HepG2 (cell line): ENCODE measurements at regions not wholly inside any gene's neighbourhood (a gene's known extent, or its start where the extent isn't known, plus 50 kb on each side); places are given as distances from the start of the nearest gene placed in this dataset.

Experiments
- ATAC-seq: fragments of 200-7000 bp; cut with Tn5 transposase; 3 replicates; pipeline ENCODE4 v1.9.1; 2020; ENCODE audit warnings: mild to moderate bottlenecking, moderate library complexity
- BruUV-seq: library from RNA; stranded (reverse); fragments of 400-500 nt; replicated peaks from 2 replicates; lab custom pipeline; 2021; lab: Mats Ljungman, UMichigan
- CTCF ChIA-PET: fragments of 300-600 bp; formaldehyde crosslinking; extraction: SDS; loops from one replicate; lab custom pipeline; 2021; ENCODE audit warnings: low total read pairs, inconsistent platforms, low intra/inter-chr PET ratio; lab: Yijun Ruan, JAX
- POLR2A ChIA-PET: fragments of 350-600 bp; sonication (Branson Sonifier 250); formaldehyde crosslinking; loops from one replicate; lab custom pipeline; 2020; ENCODE audit warnings: antibody characterized with exemption, inconsistent platforms; lab: Yijun Ruan, JAX
- DNase-seq: peaks from one replicate; pipeline ENCODE4 v3.0.0-alpha.2; 2015; ENCODE audit warnings: low spot score
- FAIRE-seq: peaks from 3 replicates; lab custom pipeline; 2011; peaks lifted over from hg19 to GRCh38; lab: Jason Lieb, UNC
- H2AFZ ChIP-seq: one replicate; pipeline ENCODE4 v1.6.1; 2011; ENCODE audit warnings: low read length, inconsistent platforms
- H3K27ac ChIP-seq: fragments of 300-600 bp; 3 replicates; pipeline ENCODE4 v1.8.0; 2011; ENCODE audit warnings: mixed run types, mild to moderate bottlenecking, mixed read lengths, low read length, inconsistent platforms; ENCODE audit not compliant: insufficient read depth; ENCODE audit errors: extremely low read length
- H3K27me3 ChIP-seq, 2 experiments: fragments of 200-600 bp in 1 of 2; 2 replicates in 1 of 2; 3 replicates in 1 of 2; pipeline versions ENCODE4 v1.6.0 to v1.8.0; 2011; ENCODE audit warnings: low read length in 2 of 2, mild to moderate bottlenecking in 2 of 2, moderate library complexity in 2 of 2, inconsistent platforms in 1 of 2; ENCODE audit not compliant: insufficient read depth in 2 of 2, control insufficient read depth in 1 of 2
- H3K36me3 ChIP-seq, 2 experiments: fragments of 200-600 bp in 1 of 2; replicated peaks in 1 of 2; 2 replicates in 1 of 2; 3 replicates in 1 of 2; pipeline versions ENCODE4 v1.5.1 to v1.8.0; 2011; ENCODE audit warnings: low read length in 2 of 2, inconsistent platforms in 1 of 2; ENCODE audit not compliant: insufficient read depth in 2 of 2, control insufficient read depth in 1 of 2
- H3K4me1 ChIP-seq: 2 replicates; pipeline ENCODE4 v1.5.1; 2012; ENCODE audit warnings: low read length, inconsistent platforms; ENCODE audit not compliant: insufficient read depth
- H3K4me2 ChIP-seq: 2 replicates; pipeline ENCODE4 v1.6.0; 2011; ENCODE audit warnings: low read depth, low read length, inconsistent platforms
- H3K4me3 ChIP-seq, 3 experiments: fragments of 200-600 bp in 1 of 3; sonication (generic), shearing (Covaris generic) in 1 of 3; replicated peaks in 1 of 3; 2 replicates each; pipeline ENCODE4 v1.5.1; 2011 to 2016; ENCODE audit warnings: low read length in 3 of 3, inconsistent platforms in 2 of 3, low read depth in 2 of 3, mild to moderate bottlenecking in 2 of 3, control low read depth in 1 of 3, mixed read lengths in 1 of 3; ENCODE audit not compliant: insufficient read depth in 1 of 3
- H3K79me2 ChIP-seq: one replicate; pipeline ENCODE4 v1.6.1; 2011; ENCODE audit warnings: low read length, inconsistent platforms; ENCODE audit not compliant: insufficient read depth
- H3K9ac ChIP-seq: 2 replicates; pipeline ENCODE4 v1.6.0; 2011; ENCODE audit warnings: mild to moderate bottlenecking, low read depth, low read length, inconsistent platforms; ENCODE audit not compliant: insufficient read depth
- H3K9me3 ChIP-seq: 2 replicates; pipeline ENCODE4 v1.5.1; 2012; ENCODE audit warnings: mild to moderate bottlenecking, low read length
- H4K20me1 ChIP-seq: 2 replicates; pipeline ENCODE4 v1.6.0; 2011; ENCODE audit warnings: inconsistent platforms, mild to moderate bottlenecking, low read length, moderate library complexity; ENCODE audit not compliant: insufficient read depth
- ATF7 ChIP-seq, 2 experiments: fragments of 450-650 bp in 1 of 2; sonication (generic) in 1 of 2; formaldehyde crosslinking in 1 of 2; IDR thresholded peaks; 2 replicates each; pipeline versions ENCODE4 v1.4.0 to v1.6.1; 2016 to 2020; ENCODE audit warnings: antibody characterized with exemption in 1 of 2, mild to moderate bottlenecking in 1 of 2, missing genetic modification reagents in 1 of 2
- EZH2 ChIP-seq: conservative IDR thresholded peaks from 2 replicates; pipeline ENCODE4 v1.6.1; 2012; ENCODE audit warnings: mild to moderate bottlenecking, low read depth, low read length, moderate library complexity
- KLF9 ChIP-seq: IDR thresholded peaks from 2 replicates; pipeline ENCODE4 v1.6.1; 2016; ENCODE audit warnings: low read depth
- MED8 ChIP-seq: sonication (generic); formaldehyde crosslinking; IDR thresholded peaks from 2 replicates; pipeline ENCODE4 v1.8.1; 2023; ENCODE audit warnings: mild to moderate bottlenecking, missing genetic modification reagents; ENCODE audit not compliant: insufficient replicate concordance
- SKI ChIP-seq: fragments of 450-650 bp; IDR thresholded peaks from one replicate; pipeline ENCODE4 v1.6.1; 2018; ENCODE audit warnings: mild to moderate bottlenecking; ENCODE audit not compliant: partially characterized antibody
- SMC3 ChIP-seq: IDR thresholded peaks from 2 replicates; pipeline ENCODE4 v1.6.1; 2011; ENCODE audit warnings: low read length, improper control_type of control experiment
- U2AF1 ChIP-seq: fragments of 200-400 bp; formaldehyde crosslinking; optimal IDR thresholded peaks from 2 replicates; pipeline ENCODE3; 2017; ENCODE audit warnings: mild to moderate bottlenecking, low read depth, low read length
- ZBTB20 ChIP-seq: sonication (generic); formaldehyde crosslinking; IDR thresholded peaks from 2 replicates; pipeline ENCODE4 v1.8.1; 2023; ENCODE audit warnings: missing genetic modification reagents, low read depth, mild to moderate bottlenecking, borderline replicate concordance
- ZBTB4 ChIP-seq: sonication (generic); formaldehyde crosslinking; IDR thresholded peaks from 2 replicates; pipeline ENCODE4 v1.4.0; 2020; ENCODE audit warnings: missing genetic modification reagents, mild to moderate bottlenecking, borderline replicate concordance
- ZFP37 ChIP-seq: sonication (generic); formaldehyde crosslinking; IDR thresholded peaks from 2 replicates; pipeline ENCODE4 v1.4.0; 2020; ENCODE audit warnings: missing genetic modification reagents, borderline replicate concordance
- ZMYM2 ChIP-seq: sonication (generic); formaldehyde crosslinking; IDR thresholded peaks from 2 replicates; pipeline ENCODE4 v1.8.0; 2022; ENCODE audit warnings: mild to moderate bottlenecking, missing genetic modification reagents
- ZNF136 ChIP-seq: sonication (generic); formaldehyde crosslinking; IDR thresholded peaks from 2 replicates; pipeline ENCODE4 v1.8.1; 2022; ENCODE audit warnings: low read depth, mild to moderate bottlenecking, moderate library complexity, missing genetic modification reagents
- ZNF576 ChIP-seq: sonication (generic); formaldehyde crosslinking; IDR thresholded peaks from 2 replicates; pipeline ENCODE4 v1.4.0; 2020; ENCODE audit warnings: mild to moderate bottlenecking, missing genetic modification reagents
- ZNF615 ChIP-seq: sonication (generic); formaldehyde crosslinking; IDR thresholded peaks from 2 replicates; pipeline ENCODE4 v1.5.0; 2020; ENCODE audit warnings: mild to moderate bottlenecking, missing genetic modification reagents, borderline replicate concordance
- ZNF724P ChIP-seq: sonication (generic); formaldehyde crosslinking; IDR thresholded peaks from 2 replicates; pipeline ENCODE4 v1.8.0; 2022; ENCODE audit warnings: missing genetic modification reagents, borderline replicate concordance
- WGBS: methylation state at CpG from one replicate; pipeline ENCODE4 v1.1.6; 2017; ENCODE audit warnings: low lambda C conversion rate; 5-methylcytosine and 5-hydroxymethylcytosine counted together
- in situ Hi-C: cut with HindIII; loops from 2 replicates; pipeline ENCODE4 v1.10.0; 2017; ENCODE audit warnings: low pct_unique_long_range_greater_than_20kb; ENCODE audit not compliant: extremely low pct_ligation_motif_present
- intact Hi-C: fragments of 100-400 bp; cut with micrococcal nuclease; formaldehyde crosslinking; loops from one replicate; pipeline ENCODE4 v1.10.0; 2022; ENCODE audit not compliant: unreplicated experiment
- TF ChIP-seq, protein P1 (sequence below): sonication (generic); formaldehyde crosslinking; IDR thresholded peaks from 2 replicates; pipeline ENCODE4 v1.4.0; 2020; ENCODE audit warnings: mild to moderate bottlenecking, missing genetic modification reagents

DNA sequence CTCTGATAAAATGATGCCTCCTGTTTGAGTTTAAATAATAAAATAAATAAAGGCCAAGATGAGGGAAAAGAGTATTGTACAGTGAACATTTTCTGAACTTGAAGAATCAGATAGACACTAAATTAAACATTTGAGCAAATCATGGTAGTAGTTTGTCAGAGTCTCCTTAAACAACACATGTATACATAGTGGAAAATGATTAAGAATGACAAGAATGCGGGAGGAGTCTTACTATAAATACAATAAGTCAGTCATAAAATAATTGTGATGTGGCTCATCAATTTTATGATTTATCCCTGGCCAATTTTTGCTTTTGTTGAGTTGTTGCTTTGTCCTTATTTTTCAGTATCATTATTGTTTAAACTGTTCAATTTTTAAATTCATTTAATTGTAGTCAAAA, 158.0 kb upstream of the TMC3 start (continued):
- TF ChIP-seq ZBTB4 (CRISPR knock-in tag) (no peak), ZBTB20 (CRISPR knock-in tag) (no peak), SKI (no peak), ZNF615 (CRISPR knock-in tag) (no peak), ZNF136 (CRISPR knock-in tag) (no peak), ZFP37 (no peak), KLF9 (CRISPR knock-in tag) (no peak), ZNF724P (CRISPR knock-in tag) (no peak)

- WGBS: 10% methylated on average over 8 of the region's 10 CpGs
- ChIA-PET POLR2A (no interaction called here), CTCF (no interaction called here)
- DNase-seq (no peak), FAIRE-seq (no peak), ATAC-seq (no peak)
- H3K9me3 ChIP-seq: no peaks in the 10 kb centered on the region
- 0 out of 5 replicates have a peak, but pooled peaks cover 0 to 4% of the 10 kb centered on the region in 2 experiments for H3K27me3 ChIP-seq
- H3K4me3 ChIP-seq: no peak overlapping the region
- H3K9ac ChIP-seq: no peak overlapping the region
- H4K20me1 ChIP-seq: no peaks in the 10 kb centered on the region
- no peaks in the 10 kb centered on the region for H3K4me1 ChIP-seq
- intact Hi-C loops: no loop called here
- H3K27ac ChIP-seq: no peak overlapping the region
- H3K4me2 ChIP-seq: no peak overlapping the region
- H2AFZ ChIP-seq: no peak overlapping the region
- H3K36me3 ChIP-seq: no peaks in the 10 kb centered on the region
- no peaks in the 10 kb centered on the region for H3K79me2 ChIP-seq
- in situ Hi-C loops: no loop called here
- BruUV-seq: no TSS peak
- TF ChIP-seq ATF7 (IDR thresholded peaks at IDR 0.05): no peak
- TF ChIP-seq ATF7 (CRISPR knock-in tag; IDR thresholded peaks at IDR 0.05): no peak
- no peak for TF ChIP-seq ZNF576 (CRISPR knock-in tag)
- no peak for TF ChIP-seq EZH2
- TF ChIP-seq ZMYM2 (CRISPR knock-in tag): no peak
- no peak for TF ChIP-seq MED8 (CRISPR knock-in tag)
- TF ChIP-seq, protein P1, sequence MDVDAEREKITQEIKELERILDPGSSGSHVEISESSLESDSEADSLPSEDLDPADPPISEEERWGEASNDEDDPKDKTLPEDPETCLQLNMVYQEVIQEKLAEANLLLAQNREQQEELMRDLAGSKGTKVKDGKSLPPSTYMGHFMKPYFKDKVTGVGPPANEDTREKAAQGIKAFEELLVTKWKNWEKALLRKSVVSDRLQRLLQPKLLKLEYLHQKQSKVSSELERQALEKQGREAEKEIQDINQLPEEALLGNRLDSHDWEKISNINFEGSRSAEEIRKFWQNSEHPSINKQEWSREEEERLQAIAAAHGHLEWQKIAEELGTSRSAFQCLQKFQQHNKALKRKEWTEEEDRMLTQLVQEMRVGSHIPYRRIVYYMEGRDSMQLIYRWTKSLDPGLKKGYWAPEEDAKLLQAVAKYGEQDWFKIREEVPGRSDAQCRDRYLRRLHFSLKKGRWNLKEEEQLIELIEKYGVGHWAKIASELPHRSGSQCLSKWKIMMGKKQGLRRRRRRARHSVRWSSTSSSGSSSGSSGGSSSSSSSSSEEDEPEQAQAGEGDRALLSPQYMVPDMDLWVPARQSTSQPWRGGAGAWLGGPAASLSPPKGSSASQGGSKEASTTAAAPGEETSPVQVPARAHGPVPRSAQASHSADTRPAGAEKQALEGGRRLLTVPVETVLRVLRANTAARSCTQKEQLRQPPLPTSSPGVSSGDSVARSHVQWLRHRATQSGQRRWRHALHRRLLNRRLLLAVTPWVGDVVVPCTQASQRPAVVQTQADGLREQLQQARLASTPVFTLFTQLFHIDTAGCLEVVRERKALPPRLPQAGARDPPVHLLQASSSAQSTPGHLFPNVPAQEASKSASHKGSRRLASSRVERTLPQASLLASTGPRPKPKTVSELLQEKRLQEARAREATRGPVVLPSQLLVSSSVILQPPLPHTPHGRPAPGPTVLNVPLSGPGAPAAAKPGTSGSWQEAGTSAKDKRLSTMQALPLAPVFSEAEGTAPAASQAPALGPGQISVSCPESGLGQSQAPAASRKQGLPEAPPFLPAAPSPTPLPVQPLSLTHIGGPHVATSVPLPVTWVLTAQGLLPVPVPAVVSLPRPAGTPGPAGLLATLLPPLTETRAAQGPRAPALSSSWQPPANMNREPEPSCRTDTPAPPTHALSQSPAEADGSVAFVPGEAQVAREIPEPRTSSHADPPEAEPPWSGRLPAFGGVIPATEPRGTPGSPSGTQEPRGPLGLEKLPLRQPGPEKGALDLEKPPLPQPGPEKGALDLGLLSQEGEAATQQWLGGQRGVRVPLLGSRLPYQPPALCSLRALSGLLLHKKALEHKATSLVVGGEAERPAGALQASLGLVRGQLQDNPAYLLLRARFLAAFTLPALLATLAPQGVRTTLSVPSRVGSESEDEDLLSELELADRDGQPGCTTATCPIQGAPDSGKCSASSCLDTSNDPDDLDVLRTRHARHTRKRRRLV: no peak
- TF ChIP-seq SMC3: no peak
- no peak for TF ChIP-seq U2AF1
Measured at GRCh38 chr15:81531109-81531592, 157.1 kb upstream of the TMC3 start.
